Astrocyte (in vitro differentiated cells and primary cell): ENCODE measurements at regions not wholly inside any gene's neighbourhood (a gene's known extent, or its start where the extent isn't known, plus 50 kb on each side); places are given as distances from the start of the nearest gene placed in this dataset.

Experiments
- DNase-seq: peaks from one replicate; pipeline ENCODE4 v3.0.0-alpha.2; 2010; ENCODE audit warnings: low read depth
- FAIRE-seq: peaks from 2 replicates; lab custom pipeline; 2011; peaks lifted over from hg19 to GRCh38; lab: Jason Lieb, UNC
- H2AFZ ChIP-seq: 2 replicates; pipeline ENCODE4 v1.6.0; 2012; ENCODE audit warnings: low read depth, low read length, inconsistent platforms
- H3K27ac ChIP-seq: 2 replicates; pipeline ENCODE4 v1.5.1; 2011; ENCODE audit warnings: low read depth, low read length, inconsistent platforms
- H3K27me3 ChIP-seq: 2 replicates; pipeline ENCODE4 v1.6.0; 2011; ENCODE audit warnings: low read length, inconsistent platforms; ENCODE audit not compliant: insufficient read depth
- H3K36me3 ChIP-seq: 2 replicates; pipeline ENCODE4 v1.5.1; 2011; ENCODE audit warnings: low read length, inconsistent platforms; ENCODE audit not compliant: insufficient read depth
- H3K4me1 ChIP-seq: 2 replicates; pipeline ENCODE4 v1.5.1; 2011; ENCODE audit warnings: low read length, inconsistent platforms; ENCODE audit not compliant: insufficient read depth
- H3K4me2 ChIP-seq: 2 replicates; pipeline ENCODE4 v1.6.0; 2012; ENCODE audit warnings: low read length, inconsistent platforms
- H3K4me3 ChIP-seq: 2 replicates; pipeline ENCODE4 v1.5.1; 2011; ENCODE audit warnings: low read depth, mild to moderate bottlenecking, low read length, inconsistent platforms; ENCODE audit not compliant: insufficient read depth
- H3K79me2 ChIP-seq: 2 replicates; pipeline ENCODE4 v1.6.0; 2012; ENCODE audit warnings: mild to moderate bottlenecking, low read length, inconsistent platforms; ENCODE audit not compliant: insufficient read depth
- H3K9ac ChIP-seq: 2 replicates; pipeline ENCODE4 v1.6.0; 2012; ENCODE audit warnings: mild to moderate bottlenecking, low read length, inconsistent platforms
- H3K9me3 ChIP-seq: 2 replicates; pipeline ENCODE4 v1.5.1; 2012; ENCODE audit warnings: low read depth, mild to moderate bottlenecking, low read length, inconsistent platforms; ENCODE audit not compliant: insufficient read depth
- H4K20me1 ChIP-seq: 2 replicates; pipeline ENCODE4 v1.6.0; 2012; ENCODE audit warnings: low read length, inconsistent platforms; ENCODE audit not compliant: insufficient read depth
- H3K27ac Mint-ChIP-seq: one replicate; pipeline ENCODE4 v1.8.0; 2021; ENCODE audit warnings: mild to moderate bottlenecking, mixed read lengths; ENCODE audit not compliant: unreplicated experiment
- H3K27me3 Mint-ChIP-seq: one replicate; pipeline ENCODE4 v1.8.0; 2021; ENCODE audit warnings: low read depth, mixed read lengths; ENCODE audit not compliant: unreplicated experiment
- H3K36me3 Mint-ChIP-seq: one replicate; pipeline ENCODE4 v1.8.0; 2021; ENCODE audit warnings: low read depth, mixed read lengths; ENCODE audit not compliant: unreplicated experiment
- H3K4me1 Mint-ChIP-seq: one replicate; pipeline ENCODE4 v1.8.0; 2021; ENCODE audit warnings: low read depth, mixed read lengths; ENCODE audit not compliant: unreplicated experiment
- H3K4me3 Mint-ChIP-seq: one replicate; pipeline ENCODE4 v1.8.0; 2021; ENCODE audit warnings: mild to moderate bottlenecking, moderate library complexity, mixed read lengths; ENCODE audit not compliant: unreplicated experiment
- H3K9me3 Mint-ChIP-seq: one replicate; pipeline ENCODE4 v1.8.0; 2021; ENCODE audit warnings: mild to moderate bottlenecking, mixed read lengths; ENCODE audit not compliant: unreplicated experiment
- EZH2 ChIP-seq: IDR thresholded peaks from 2 replicates; pipeline ENCODE4 v1.6.1; 2012; ENCODE audit warnings: mild to moderate bottlenecking, low read length, inconsistent platforms; ENCODE audit not compliant: insufficient read depth
- TF ChIP-seq, protein P1 (sequence below): IDR thresholded peaks from 2 replicates; pipeline ENCODE4 v1.5.1; 2011; ENCODE audit warnings: low read depth, mild to moderate bottlenecking, inconsistent platforms, low read length, moderate library complexity; ENCODE audit not compliant: insufficient read depth

DNA sequence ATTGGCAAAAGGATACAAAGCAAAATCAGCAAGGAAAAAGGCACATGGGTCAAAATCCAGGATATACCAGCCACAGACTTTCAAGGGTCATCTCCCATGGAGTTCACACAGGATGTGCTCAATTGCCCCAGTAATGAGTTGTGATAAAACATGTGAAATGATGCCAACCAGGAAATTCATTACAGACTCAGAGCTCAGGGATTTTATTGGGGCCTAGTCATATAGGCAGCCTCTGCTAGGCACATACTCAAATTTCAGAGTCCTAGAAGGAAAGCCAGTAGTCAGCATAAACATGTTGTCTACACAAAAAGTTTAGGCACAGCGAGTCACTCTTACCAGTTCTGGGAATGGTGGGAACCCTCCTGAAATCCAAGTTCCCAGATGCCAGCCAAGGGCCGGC is 64.4 kb upstream of the OSBPL8 start:
- FAIRE-seq (no peak), DNase-seq (peak; percentile 33)
- Mint-ChIP-seq H3K27ac (no peak overlapping the region), H3K4me3 (no peak overlapping the region), H3K4me1 (peaks cover 2% of the 10 kb centered on the region), H3K27me3 (no peaks in the 10 kb centered on the region), H3K36me3 (no peaks in the 10 kb centered on the region), H3K9me3 (no peaks in the 10 kb centered on the region)
- no peak overlapping the region for H2AFZ ChIP-seq
- H3K4me1 ChIP-seq = peaks cover 6% of the 10 kb centered on the region
- H3K9ac ChIP-seq = no peak overlapping the region
- H3K79me2 ChIP-seq = no peaks in the 10 kb centered on the region
- H3K9me3 ChIP-seq = no peaks in the 10 kb centered on the region
- no peaks in the 10 kb centered on the region for H3K36me3 ChIP-seq
- TF ChIP-seq EZH2 = no peak
- TF ChIP-seq, protein P1, sequence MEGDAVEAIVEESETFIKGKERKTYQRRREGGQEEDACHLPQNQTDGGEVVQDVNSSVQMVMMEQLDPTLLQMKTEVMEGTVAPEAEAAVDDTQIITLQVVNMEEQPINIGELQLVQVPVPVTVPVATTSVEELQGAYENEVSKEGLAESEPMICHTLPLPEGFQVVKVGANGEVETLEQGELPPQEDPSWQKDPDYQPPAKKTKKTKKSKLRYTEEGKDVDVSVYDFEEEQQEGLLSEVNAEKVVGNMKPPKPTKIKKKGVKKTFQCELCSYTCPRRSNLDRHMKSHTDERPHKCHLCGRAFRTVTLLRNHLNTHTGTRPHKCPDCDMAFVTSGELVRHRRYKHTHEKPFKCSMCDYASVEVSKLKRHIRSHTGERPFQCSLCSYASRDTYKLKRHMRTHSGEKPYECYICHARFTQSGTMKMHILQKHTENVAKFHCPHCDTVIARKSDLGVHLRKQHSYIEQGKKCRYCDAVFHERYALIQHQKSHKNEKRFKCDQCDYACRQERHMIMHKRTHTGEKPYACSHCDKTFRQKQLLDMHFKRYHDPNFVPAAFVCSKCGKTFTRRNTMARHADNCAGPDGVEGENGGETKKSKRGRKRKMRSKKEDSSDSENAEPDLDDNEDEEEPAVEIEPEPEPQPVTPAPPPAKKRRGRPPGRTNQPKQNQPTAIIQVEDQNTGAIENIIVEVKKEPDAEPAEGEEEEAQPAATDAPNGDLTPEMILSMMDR = no peak
- no peaks in the 10 kb centered on the region for H3K27me3 ChIP-seq
- H3K4me2 ChIP-seq = no peak overlapping the region
- no peak overlapping the region for H3K27ac ChIP-seq
- no peaks in the 10 kb centered on the region for H4K20me1 ChIP-seq
- H3K4me3 ChIP-seq = no peak overlapping the region

DNA sequence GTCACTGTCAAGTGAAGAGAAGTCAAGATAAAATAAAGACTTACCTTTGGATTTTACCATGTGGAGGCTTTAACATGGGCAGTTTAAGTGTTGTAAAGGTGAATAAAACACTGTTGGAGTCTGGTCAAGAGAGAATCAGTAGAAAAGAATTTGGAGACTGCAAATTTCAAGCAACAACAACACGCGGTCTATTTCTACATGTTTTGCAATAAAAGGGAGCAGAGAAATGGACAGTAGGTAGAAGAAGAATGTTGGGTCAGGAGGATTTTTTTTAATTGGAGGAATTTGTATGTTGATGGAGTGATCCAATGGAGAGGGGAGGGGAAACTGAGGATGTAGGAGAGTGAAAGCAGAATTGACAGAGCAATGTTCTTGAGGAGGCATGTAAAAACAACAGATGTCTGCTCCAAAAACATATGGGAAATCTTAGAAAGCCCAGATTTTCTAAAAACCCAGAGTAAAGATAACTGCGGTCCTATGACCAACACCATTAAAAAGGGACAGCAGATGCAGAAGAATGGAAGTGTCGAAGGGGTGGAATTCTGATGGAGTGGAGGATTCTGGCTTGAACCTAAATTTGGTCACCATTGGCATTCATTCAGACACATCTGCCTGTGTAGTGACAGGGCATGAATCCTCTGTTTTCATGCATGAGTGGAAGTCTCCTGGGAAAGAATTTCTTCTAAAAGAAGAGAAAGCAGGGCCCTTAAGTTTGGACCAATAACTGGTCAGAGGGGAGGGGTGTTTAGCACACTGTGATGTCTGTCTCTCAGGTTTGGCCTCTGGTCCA is 68.0 kb upstream of the OSBPL8 start:
- no peak overlapping the region for H3K27ac Mint-ChIP-seq
- FAIRE-seq (no peak), DNase-seq (peak; percentile 20)
- H3K4me3 ChIP-seq = no peak overlapping the region
- H3K9me3 ChIP-seq = no peaks in the 10 kb centered on the region
- H4K20me1 ChIP-seq = no peaks in the 10 kb centered on the region
- no peaks in the 10 kb centered on the region for H3K27me3 Mint-ChIP-seq
- H3K79me2 ChIP-seq = no peaks in the 10 kb centered on the region
- H3K36me3 ChIP-seq = no peaks in the 10 kb centered on the region
- peaks cover 2% of the 10 kb centered on the region for H3K4me1 Mint-ChIP-seq
- no peak overlapping the region for H3K4me2 ChIP-seq
- no peaks in the 10 kb centered on the region for H3K27me3 ChIP-seq
- H3K4me1 ChIP-seq = peaks cover 6% of the 10 kb centered on the region
- no peak overlapping the region for H3K9ac ChIP-seq
- no peaks in the 10 kb centered on the region for H3K9me3 Mint-ChIP-seq
- no peak overlapping the region for H3K27ac ChIP-seq
- no peaks in the 10 kb centered on the region for H3K36me3 Mint-ChIP-seq
- no peak overlapping the region for H3K4me3 Mint-ChIP-seq
- H2AFZ ChIP-seq = no peak overlapping the region
- TF ChIP-seq EZH2 = no peak
- TF ChIP-seq, protein P1 = no peak

DNA sequence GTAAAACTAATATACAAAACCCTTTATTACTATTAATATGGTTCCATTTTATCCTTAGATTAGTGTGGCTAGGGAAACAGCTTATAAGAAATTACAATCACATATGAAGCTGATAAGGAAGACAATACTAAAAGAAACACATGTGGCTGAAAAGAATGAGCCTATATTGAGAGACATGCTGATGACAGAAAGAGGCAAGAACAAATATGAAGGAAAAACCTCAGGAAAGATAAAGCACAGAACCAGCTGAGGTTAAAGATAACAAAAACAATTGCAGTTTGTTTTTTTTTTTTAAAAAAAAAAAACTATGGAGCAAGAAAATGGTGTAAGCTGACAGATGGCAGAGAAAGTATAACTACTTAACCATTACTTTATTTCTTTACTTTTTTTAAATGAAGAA is 69.2 kb upstream of the OSBPL8 start:
- Mint-ChIP-seq H3K27ac (no peak overlapping the region), H3K27me3 (no peaks in the 10 kb centered on the region), H3K4me3 (no peak overlapping the region), H3K9me3 (no peaks in the 10 kb centered on the region), H3K36me3 (no peaks in the 10 kb centered on the region), H3K4me1 (peaks cover 7% of the 10 kb centered on the region)
- no peaks in the 10 kb centered on the region for H3K9me3 ChIP-seq
- H3K4me2 ChIP-seq = no peak overlapping the region
- peaks cover 4% of the 10 kb centered on the region for H3K4me1 ChIP-seq
- no peak overlapping the region for H2AFZ ChIP-seq
- H3K9ac ChIP-seq = no peak overlapping the region
- H3K79me2 ChIP-seq = no peaks in the 10 kb centered on the region
- TF ChIP-seq, protein P1 = no peak
- no peak for TF ChIP-seq EZH2
- FAIRE-seq (no peak), DNase-seq (peak; percentile 20)
- no peaks in the 10 kb centered on the region for H3K36me3 ChIP-seq
- H3K27me3 ChIP-seq = no peaks in the 10 kb centered on the region
- H3K27ac ChIP-seq = no peak overlapping the region
- no peak overlapping the region for H3K4me3 ChIP-seq
- no peaks in the 10 kb centered on the region for H4K20me1 ChIP-seq
